ENCODE measurements at regions not wholly inside any gene's neighbourhood (a gene's known extent, or its start where the extent isn't known, plus 50 kb on each side); places are given as distances from the start of the nearest gene placed in this dataset.
A peak's percentile ranks its signal among the peaks of the same experiment; 100 is the strongest.

- no peak overlapping the region for H3K4me3 ChIP-seq (ENCODE audit: control insufficient read depth, low read depth, low read length)
- no peak for TF ChIP-seq CTCF (conservative IDR thresholded peaks at IDR 0.05; ENCODE audit: control insufficient read depth, insufficient read depth, low read depth, low read length)
- DNase-seq (ENCODE audit: low read depth): no peak
These were observed 73.2 kb downstream of the MTNR1A start for GRCh38 chr4:186481998-186482790.

- no peak for TF ChIP-seq CTCF (conservative IDR thresholded peaks at IDR 0.05; ENCODE audit: control insufficient read depth, insufficient read depth, low read depth, low read length)
- DNase-seq (ENCODE audit: low read depth): no peak
- no peak overlapping the region for H3K4me3 ChIP-seq (ENCODE audit: control insufficient read depth, low read depth, low read length)
These were observed 80.2 kb downstream of the MTNR1A start for GRCh38 chr4:186475202-186475601.

- H3K4me3 ChIP-seq (ENCODE audit: control insufficient read depth, low read depth, low read length): no peak overlapping the region
- TF ChIP-seq CTCF (conservative IDR thresholded peaks at IDR 0.05; ENCODE audit: control insufficient read depth, insufficient read depth, low read depth, low read length): no peak
- no peak for DNase-seq (ENCODE audit: low read depth)
These were observed 81.4 kb downstream of the MTNR1A start for GRCh38 chr4:186473933-186474332.

GRCh38 chr4:186472948-186473347 is 82.4 kb downstream of the MTNR1A start:
- TF ChIP-seq CTCF (conservative IDR thresholded peaks at IDR 0.05; ENCODE audit: control insufficient read depth, insufficient read depth, low read depth, low read length): peak; percentile 62
- no peak overlapping the region for H3K4me3 ChIP-seq (ENCODE audit: control insufficient read depth, low read depth, low read length)
- peak; percentile 57 for DNase-seq (ENCODE audit: low read depth)

- TF ChIP-seq CTCF (conservative IDR thresholded peaks at IDR 0.05; ENCODE audit: control insufficient read depth, insufficient read depth, low read depth, low read length): no peak
- DNase-seq (ENCODE audit: low read depth): no peak
These were observed 83.9 kb downstream of the MTNR1A start for GRCh38 chr4:186471441-186471840.

GRCh38 chr4:186458050-186458449 is 97.3 kb downstream of the MTNR1A start:
- TF ChIP-seq CTCF (conservative IDR thresholded peaks at IDR 0.05; ENCODE audit: control insufficient read depth, insufficient read depth, low read depth, low read length): no peak
- DNase-seq (ENCODE audit: low read depth): no peak
- H3K4me3 ChIP-seq (ENCODE audit: control insufficient read depth, low read depth, low read length): no peak overlapping the region

More at GRCh38 chr4:186471441-186471840, 83.9 kb downstream of the MTNR1A start:
- no peak overlapping the region for H3K4me3 ChIP-seq (ENCODE audit: control insufficient read depth, low read depth, low read length)

All from fibroblast of mammary gland (primary cell).